Osteoblast (primary cell): ENCODE measurements at regions not wholly inside any gene's neighbourhood (a gene's known extent, or its start where the extent isn't known, plus 50 kb on each side); places are given as distances from the start of the nearest gene placed in this dataset.

Source experiments
- DNase-seq: peaks from one replicate; pipeline ENCODE4 v3.0.0; 2011; ENCODE audit warnings: low spot score, mixed read lengths; ENCODE audit not compliant: insufficient read length; ENCODE audit errors: missing footprints
- H2AFZ ChIP-seq: 2 replicates; pipeline ENCODE4 v1.6.0; 2011; ENCODE audit warnings: mild to moderate bottlenecking, low read length
- H3K27ac ChIP-seq: 2 replicates; pipeline ENCODE4 v1.5.1; 2011; ENCODE audit warnings: mild to moderate bottlenecking, low read depth, low read length, moderate library complexity
- H3K27me3 ChIP-seq: 2 replicates; pipeline ENCODE4 v1.6.0; 2012; ENCODE audit warnings: mild to moderate bottlenecking, control low read depth, inconsistent platforms, low read length, moderate library complexity; ENCODE audit not compliant: insufficient read depth
- H3K36me3 ChIP-seq: 2 replicates; pipeline ENCODE4 v1.5.1; 2011; ENCODE audit warnings: mild to moderate bottlenecking, low read length, control low read depth, moderate library complexity; ENCODE audit not compliant: insufficient read depth
- H3K4me1 ChIP-seq: 2 replicates; pipeline ENCODE4 v1.5.1; 2011; ENCODE audit warnings: mild to moderate bottlenecking, low read length, control low read depth, moderate library complexity; ENCODE audit not compliant: insufficient read depth
- H3K4me2 ChIP-seq: 2 replicates; pipeline ENCODE4 v1.6.0; 2011; ENCODE audit warnings: mild to moderate bottlenecking, low read length; ENCODE audit not compliant: insufficient read depth
- H3K4me3 ChIP-seq: fragments of 200-600 bp; sonication (generic); 3 replicates; pipeline ENCODE4 v1.5.1; 2012; ENCODE audit warnings: mild to moderate bottlenecking, low read length, inconsistent platforms; ENCODE audit not compliant: insufficient read depth
- H3K79me2 ChIP-seq: 2 replicates; pipeline ENCODE4 v1.6.0; 2012; ENCODE audit warnings: mild to moderate bottlenecking, low read length, control low read depth, inconsistent platforms; ENCODE audit not compliant: insufficient read depth
- H3K9me3 ChIP-seq: 2 replicates; pipeline ENCODE4 v1.5.1; 2011; ENCODE audit warnings: low read depth, low read length, control low read depth
- H4K20me1 ChIP-seq: 2 replicates; pipeline ENCODE4 v1.6.0; 2012; ENCODE audit warnings: mild to moderate bottlenecking, low read length, control low read depth; ENCODE audit not compliant: insufficient read depth
- TF ChIP-seq, protein P1 (sequence below): IDR thresholded peaks from 2 replicates; pipeline ENCODE4 v1.5.1; 2011; ENCODE audit warnings: mild to moderate bottlenecking, low read depth, low read length, moderate library complexity; ENCODE audit errors: extremely low read depth

DNA sequence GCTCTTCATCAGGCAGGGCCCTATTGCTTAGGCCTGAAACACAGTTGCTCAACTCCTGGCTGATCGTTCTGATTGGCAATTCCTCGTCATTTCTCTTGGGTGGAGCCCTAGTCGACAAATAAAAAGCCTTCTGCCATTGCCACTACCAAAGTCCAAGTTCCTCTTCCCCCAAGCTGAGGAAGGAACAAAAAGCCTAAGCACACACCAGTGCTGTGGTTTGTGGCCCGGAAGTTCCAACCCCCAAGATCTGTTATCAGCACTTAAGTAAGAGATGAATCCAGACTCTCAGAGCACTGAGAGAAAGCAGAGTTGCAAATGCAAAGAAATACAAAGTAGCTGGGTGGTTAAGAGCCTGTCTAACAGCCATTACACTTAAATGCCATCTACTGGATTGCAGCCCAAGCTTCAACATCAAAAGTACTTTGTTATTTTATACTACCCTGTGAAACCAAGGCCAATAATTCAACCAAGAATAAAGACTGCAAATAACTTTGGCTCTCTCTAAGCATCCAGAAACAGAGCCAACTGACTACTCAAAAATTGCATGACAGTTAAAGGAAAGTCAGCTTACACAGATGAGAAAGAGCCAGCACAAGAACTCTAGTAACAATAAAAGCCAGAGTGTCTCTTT is 1024.0 kb downstream of the GRIK2 start:
- no peak for DNase-seq
- H3K4me3 ChIP-seq: no peak overlapping the region
- no peaks in the 10 kb centered on the region for H3K36me3 ChIP-seq
- H3K4me2 ChIP-seq: no peak overlapping the region
- H2AFZ ChIP-seq: no peak overlapping the region
- TF ChIP-seq, protein P1, sequence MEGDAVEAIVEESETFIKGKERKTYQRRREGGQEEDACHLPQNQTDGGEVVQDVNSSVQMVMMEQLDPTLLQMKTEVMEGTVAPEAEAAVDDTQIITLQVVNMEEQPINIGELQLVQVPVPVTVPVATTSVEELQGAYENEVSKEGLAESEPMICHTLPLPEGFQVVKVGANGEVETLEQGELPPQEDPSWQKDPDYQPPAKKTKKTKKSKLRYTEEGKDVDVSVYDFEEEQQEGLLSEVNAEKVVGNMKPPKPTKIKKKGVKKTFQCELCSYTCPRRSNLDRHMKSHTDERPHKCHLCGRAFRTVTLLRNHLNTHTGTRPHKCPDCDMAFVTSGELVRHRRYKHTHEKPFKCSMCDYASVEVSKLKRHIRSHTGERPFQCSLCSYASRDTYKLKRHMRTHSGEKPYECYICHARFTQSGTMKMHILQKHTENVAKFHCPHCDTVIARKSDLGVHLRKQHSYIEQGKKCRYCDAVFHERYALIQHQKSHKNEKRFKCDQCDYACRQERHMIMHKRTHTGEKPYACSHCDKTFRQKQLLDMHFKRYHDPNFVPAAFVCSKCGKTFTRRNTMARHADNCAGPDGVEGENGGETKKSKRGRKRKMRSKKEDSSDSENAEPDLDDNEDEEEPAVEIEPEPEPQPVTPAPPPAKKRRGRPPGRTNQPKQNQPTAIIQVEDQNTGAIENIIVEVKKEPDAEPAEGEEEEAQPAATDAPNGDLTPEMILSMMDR: no peak
- H3K79me2 ChIP-seq: no peaks in the 10 kb centered on the region
- H4K20me1 ChIP-seq: no peaks in the 10 kb centered on the region
- no peak overlapping the region for H3K27ac ChIP-seq
- H3K9me3 ChIP-seq: no peaks in the 10 kb centered on the region
- no peaks in the 10 kb centered on the region for H3K4me1 ChIP-seq
- H3K27me3 ChIP-seq: no peaks in the 10 kb centered on the region

DNA sequence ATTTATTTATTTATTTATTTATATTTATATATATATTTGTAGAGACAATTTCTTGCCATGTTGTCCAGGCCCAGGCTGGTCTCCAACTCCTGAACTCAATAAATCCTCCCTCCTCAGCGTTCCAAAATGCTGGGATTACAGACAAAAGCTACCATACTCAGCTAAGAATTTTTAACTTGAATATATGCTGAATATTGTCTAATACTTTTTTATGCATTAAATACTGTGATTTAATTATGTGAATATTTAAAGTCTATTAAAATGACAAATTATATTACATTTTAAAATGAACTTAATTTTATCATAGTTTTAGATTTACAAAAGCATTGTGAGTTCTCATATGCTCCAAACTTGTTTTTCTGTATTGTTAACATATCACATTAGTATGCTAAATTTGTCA is 1022.4 kb downstream of the GRIK2 start:
- H3K4me3 ChIP-seq: no peak overlapping the region
- H3K4me1 ChIP-seq: no peaks in the 10 kb centered on the region
- no peaks in the 10 kb centered on the region for H3K79me2 ChIP-seq
- H3K4me2 ChIP-seq: no peak overlapping the region
- TF ChIP-seq, protein P1: no peak
- H3K27me3 ChIP-seq: no peaks in the 10 kb centered on the region
- DNase-seq: no peak
- no peaks in the 10 kb centered on the region for H4K20me1 ChIP-seq
- H3K9me3 ChIP-seq: no peaks in the 10 kb centered on the region
- no peak overlapping the region for H2AFZ ChIP-seq
- H3K27ac ChIP-seq: no peak overlapping the region
- H3K36me3 ChIP-seq: no peaks in the 10 kb centered on the region

DNA sequence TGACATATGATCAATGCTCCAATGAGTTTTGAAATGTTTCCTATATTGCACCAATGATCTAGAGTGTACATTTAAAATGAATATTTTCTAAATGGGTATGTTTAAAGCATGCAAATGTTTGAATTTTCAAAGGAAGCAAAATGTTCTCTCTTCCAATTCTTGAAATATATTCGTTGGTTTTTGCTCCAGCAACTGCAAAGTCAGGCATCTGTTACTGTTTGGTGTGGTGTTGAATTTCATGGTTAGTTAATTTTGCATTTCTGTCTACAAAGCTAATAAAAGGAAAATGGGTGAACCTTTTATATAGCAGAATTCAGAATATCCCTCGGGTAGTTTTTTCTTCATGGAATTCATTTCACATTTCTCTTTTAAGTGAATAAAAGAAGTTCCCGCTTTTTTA is 1018.3 kb downstream of the GRIK2 start:
- no peaks in the 10 kb centered on the region for H3K79me2 ChIP-seq
- H3K9me3 ChIP-seq: no peaks in the 10 kb centered on the region
- H3K27ac ChIP-seq: no peak overlapping the region
- no peaks in the 10 kb centered on the region for H3K36me3 ChIP-seq
- no peak for DNase-seq
- no peak overlapping the region for H2AFZ ChIP-seq
- H3K4me3 ChIP-seq: no peak overlapping the region
- no peaks in the 10 kb centered on the region for H3K27me3 ChIP-seq
- no peaks in the 10 kb centered on the region for H3K4me1 ChIP-seq
- no peaks in the 10 kb centered on the region for H4K20me1 ChIP-seq
- TF ChIP-seq, protein P1: no peak
- no peak overlapping the region for H3K4me2 ChIP-seq

DNA sequence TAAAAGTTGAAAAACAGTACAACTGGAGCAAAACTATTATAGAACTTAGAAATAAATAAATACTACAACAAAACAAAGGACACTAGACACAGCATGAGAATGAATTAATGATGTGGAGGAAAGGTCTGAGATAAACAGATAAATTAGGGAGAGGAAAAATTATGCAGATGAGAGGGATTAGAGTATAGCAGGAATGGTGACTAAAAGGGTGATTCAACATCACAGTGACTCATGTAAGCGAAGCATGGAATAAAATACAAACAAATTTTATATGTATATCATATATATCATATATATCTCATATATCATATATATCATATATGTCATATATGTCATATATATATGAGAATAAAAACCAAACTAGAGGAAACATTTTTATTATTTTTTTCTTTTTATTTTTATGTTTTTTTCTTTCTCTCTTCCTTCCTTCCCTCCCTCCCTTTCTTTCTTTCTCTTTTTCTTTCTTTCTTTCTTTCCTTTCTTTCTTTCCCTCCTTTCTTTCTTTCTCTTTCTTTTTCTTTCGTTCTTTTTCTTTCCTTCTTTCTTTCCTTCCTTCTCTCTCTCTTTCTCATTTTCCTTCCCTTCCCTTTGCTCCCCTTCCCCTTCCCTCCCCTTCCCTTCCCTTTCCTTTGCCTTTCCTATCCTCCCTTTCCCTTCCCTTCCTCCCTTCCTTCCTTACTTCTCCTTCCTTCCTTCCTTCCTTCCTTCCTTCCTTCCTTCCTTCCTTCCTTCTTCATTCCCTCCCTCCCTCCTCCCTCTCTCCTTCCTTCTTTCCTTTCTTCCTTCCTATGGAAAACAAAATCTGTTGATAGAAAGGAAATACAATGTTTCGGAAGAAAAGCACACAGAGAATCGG is 1014.6 kb downstream of the GRIK2 start:
- TF ChIP-seq, protein P1: no peak

More for the DNA sequence above, 1014.6 kb downstream of the GRIK2 start:
- H2AFZ ChIP-seq: no peak overlapping the region
- peaks cover 4% of the 10 kb centered on the region for H3K9me3 ChIP-seq
- no peaks in the 10 kb centered on the region for H4K20me1 ChIP-seq
- no peak overlapping the region for H3K27ac ChIP-seq
- H3K4me2 ChIP-seq: no peak overlapping the region
- no peaks in the 10 kb centered on the region for H3K79me2 ChIP-seq
- no peaks in the 10 kb centered on the region for H3K36me3 ChIP-seq
- no peak overlapping the region for H3K4me3 ChIP-seq
- no peak for DNase-seq
- no peaks in the 10 kb centered on the region for H3K4me1 ChIP-seq
- H3K27me3 ChIP-seq: no peaks in the 10 kb centered on the region
